Gastroesophageal sphincter (tissue), 3 donors: ENCODE measurements at regions not wholly inside any gene's neighbourhood (a gene's known extent, or its start where the extent isn't known, plus 50 kb on each side); places are given as distances from the start of the nearest gene placed in this dataset.

Source experiments
- EP300 ChIP-seq: sonication (generic); formaldehyde crosslinking; IDR thresholded peaks from one replicate; pipeline ENCODE4 v1.6.1; 2017; ENCODE audit warnings: antibody characterized with exemption, mild to moderate bottlenecking
- POLR2A ChIP-seq, 2 donors: fragments of 450-650 bp; IDR thresholded peaks; one replicate each; pipeline ENCODE4 v1.6.1; 2017; ENCODE audit warnings: antibody characterized with exemption in 2 of 2, mild to moderate bottlenecking in 2 of 2, moderate library complexity in 1 of 2
- TF ChIP-seq, protein P1 (sequence below), 4 experiments: fragments of 200-600 bp in 2 of 4; fragments of 450-650 bp in 2 of 4; sonication (generic) in 1 of 4; IDR thresholded peaks; one replicate each; pipeline ENCODE4 v1.5.1; 2017 to 2019; ENCODE audit warnings: antibody characterized with exemption in 4 of 4, mild to moderate bottlenecking in 2 of 4, moderate library complexity in 2 of 4

DNA sequence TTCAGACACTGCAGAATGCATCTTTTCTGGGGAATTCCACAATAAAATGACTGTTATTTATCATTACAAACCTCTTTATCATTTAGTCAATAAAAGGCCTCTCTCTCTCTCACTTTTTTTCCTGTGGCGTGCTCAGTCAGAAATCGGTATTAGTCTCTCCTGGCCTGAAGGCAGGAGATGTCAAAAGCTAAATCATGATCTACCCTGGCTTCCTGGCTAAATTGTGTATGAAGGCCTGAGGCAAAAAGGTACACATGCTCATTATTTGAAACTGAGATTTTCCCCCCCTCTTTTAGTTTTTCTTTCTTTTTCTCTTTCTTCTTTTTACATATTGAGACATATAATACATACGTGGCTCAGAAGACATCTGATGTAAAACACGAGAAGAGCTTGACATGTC lies 375.0 kb upstream of the SLC35B3 start:
- TF ChIP-seq, protein P1, sequence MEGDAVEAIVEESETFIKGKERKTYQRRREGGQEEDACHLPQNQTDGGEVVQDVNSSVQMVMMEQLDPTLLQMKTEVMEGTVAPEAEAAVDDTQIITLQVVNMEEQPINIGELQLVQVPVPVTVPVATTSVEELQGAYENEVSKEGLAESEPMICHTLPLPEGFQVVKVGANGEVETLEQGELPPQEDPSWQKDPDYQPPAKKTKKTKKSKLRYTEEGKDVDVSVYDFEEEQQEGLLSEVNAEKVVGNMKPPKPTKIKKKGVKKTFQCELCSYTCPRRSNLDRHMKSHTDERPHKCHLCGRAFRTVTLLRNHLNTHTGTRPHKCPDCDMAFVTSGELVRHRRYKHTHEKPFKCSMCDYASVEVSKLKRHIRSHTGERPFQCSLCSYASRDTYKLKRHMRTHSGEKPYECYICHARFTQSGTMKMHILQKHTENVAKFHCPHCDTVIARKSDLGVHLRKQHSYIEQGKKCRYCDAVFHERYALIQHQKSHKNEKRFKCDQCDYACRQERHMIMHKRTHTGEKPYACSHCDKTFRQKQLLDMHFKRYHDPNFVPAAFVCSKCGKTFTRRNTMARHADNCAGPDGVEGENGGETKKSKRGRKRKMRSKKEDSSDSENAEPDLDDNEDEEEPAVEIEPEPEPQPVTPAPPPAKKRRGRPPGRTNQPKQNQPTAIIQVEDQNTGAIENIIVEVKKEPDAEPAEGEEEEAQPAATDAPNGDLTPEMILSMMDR (IDR thresholded peaks at IDR 0.05): no peak
- no peak for TF ChIP-seq EP300
- no peak for TF ChIP-seq POLR2A (IDR thresholded peaks at IDR 0.05)
